B cell (primary cell): ENCODE measurements at regions not wholly inside any gene's neighbourhood (a gene's known extent, or its start where the extent isn't known, plus 50 kb on each side); places are given as distances from the start of the nearest gene placed in this dataset.

Source experiments
- ATAC-seq: fragments of 200-7000 bp; cut with Tn5 transposase; one replicate; pipeline ENCODE4 v1.10.0; 2021; ENCODE audit warnings: low read depth, mild to moderate bottlenecking, moderate number of reproducible peaks, moderate library complexity
- CTCF ChIA-PET: fragments of 350-600 bp; sonication (Branson Sonifier 250); formaldehyde crosslinking; loops from one replicate; lab custom pipeline; 2021; ENCODE audit warnings: antibody characterized with exemption, inconsistent platforms; lab: Charles Lee
- POLR2A ChIA-PET: fragments of 350-600 bp; sonication (Branson Sonifier 250); formaldehyde crosslinking; loops from one replicate; lab custom pipeline; 2021; ENCODE audit warnings: antibody characterized with exemption; lab: Charles Lee
- DNase-seq: peaks from one replicate; pipeline ENCODE4 v3.0.0; 2013
- H2AFZ ChIP-seq: 2 replicates; pipeline ENCODE4 v1.6.1; 2012; ENCODE audit warnings: mild to moderate bottlenecking, low read depth, low read length; ENCODE audit not compliant: insufficient read depth, poor library complexity, severe bottlenecking
- H3K27ac ChIP-seq, 2 donors: 1 replicate in 1 of 2; 2 replicates in 1 of 2; pipeline ENCODE4 v1.5.1; 2012 to 2013; ENCODE audit warnings: low read length in 2 of 2, mild to moderate bottlenecking in 2 of 2, moderate library complexity in 1 of 2
- H3K27me3 ChIP-seq, 4 experiments: fragments of 200-600 bp in 1 of 4; sonication (generic) in 1 of 4; replicated peaks in 1 of 4; 1 replicate in 2 of 4; 2 replicates in 2 of 4; pipeline versions ENCODE4 v1.6.1 to v1.7.0; 2013 to 2016; ENCODE audit warnings: low read length in 3 of 4, mild to moderate bottlenecking in 2 of 4, mixed read lengths in 1 of 4, moderate library complexity in 1 of 4; ENCODE audit not compliant: insufficient read depth in 4 of 4, control insufficient read depth in 3 of 4; ENCODE audit errors: control extremely low read depth in 1 of 4
- H3K36me3 ChIP-seq, 2 experiments: replicated peaks in 1 of 2; 1 replicate in 1 of 2; 2 replicates in 1 of 2; pipeline versions ENCODE4 v1.6.1 to v1.7.1; 2013; ENCODE audit warnings: low read length in 1 of 2; ENCODE audit not compliant: insufficient read depth in 2 of 2, control insufficient read depth in 1 of 2; ENCODE audit errors: control extremely low read depth in 1 of 2, extremely low read depth in 1 of 2
- H3K4me1 ChIP-seq, 2 donors: fragments of 200-600 bp in 1 of 2; sonication (generic) in 1 of 2; 1 replicate in 1 of 2; 2 replicates in 1 of 2; pipeline versions ENCODE4 v1.5.1 to v1.6.1; 2013 to 2017; ENCODE audit warnings: low read length in 2 of 2; ENCODE audit not compliant: control insufficient read depth in 2 of 2, insufficient read depth in 2 of 2
- H3K4me2 ChIP-seq: replicated peaks from 2 replicates; pipeline ENCODE3; 2012; ENCODE audit warnings: mild to moderate bottlenecking, low read depth, low read length; ENCODE audit not compliant: poor library complexity, severe bottlenecking
- H3K4me3 ChIP-seq, 5 experiments: fragments of 200-600 bp in 1 of 5; sonication (generic) in 1 of 5; 1 replicate in 3 of 5; 2 replicates in 2 of 5; pipeline versions ENCODE4 v1.5.1 to v1.7.0; 2011 to 2016; ENCODE audit warnings: low read length in 4 of 5, mild to moderate bottlenecking in 4 of 5, low read depth in 2 of 5, control low read depth in 1 of 5, moderate library complexity in 1 of 5; ENCODE audit not compliant: insufficient read depth in 1 of 5; ENCODE audit errors: control extremely low read depth in 1 of 5, extremely low read depth in 1 of 5
- H3K79me2 ChIP-seq: fragments of 200-600 bp; sonication (generic); one replicate; pipeline ENCODE4 v1.6.0; 2016; ENCODE audit warnings: low read length; ENCODE audit not compliant: control insufficient read depth, insufficient read depth
- H3K9ac ChIP-seq: fragments of 200-600 bp; sonication (generic); 2 replicates; pipeline ENCODE4 v1.6.1; 2017; ENCODE audit warnings: mild to moderate bottlenecking, low read length, moderate library complexity
- H3K9me3 ChIP-seq, 3 donors: one replicate each; pipeline versions ENCODE4 v1.6.1 to v1.7.1; 2013; ENCODE audit warnings: low read length in 2 of 3; ENCODE audit not compliant: control insufficient read depth in 2 of 3, insufficient read depth in 1 of 3; ENCODE audit errors: control extremely low read depth in 1 of 3
- H4K20me1 ChIP-seq: 2 replicates; pipeline ENCODE4 v1.6.0; 2012; ENCODE audit warnings: mild to moderate bottlenecking, low read length; ENCODE audit not compliant: insufficient read depth, control insufficient read depth, poor library complexity, severe bottlenecking
- H3K27ac Mint-ChIP-seq: one replicate; pipeline ENCODE4 v1.8.0; 2021; ENCODE audit warnings: mixed read lengths
- H3K27me3 Mint-ChIP-seq: one replicate; pipeline ENCODE4 v1.8.0; 2021; ENCODE audit warnings: mixed read lengths
- H3K4me1 Mint-ChIP-seq: one replicate; pipeline ENCODE4 v1.8.0; 2021; ENCODE audit warnings: mixed read lengths
- H3K4me3 Mint-ChIP-seq: one replicate; pipeline ENCODE4 v1.8.0; 2021; ENCODE audit warnings: mixed read lengths
- H3K9me3 Mint-ChIP-seq: one replicate; pipeline ENCODE4 v1.8.0; 2022; ENCODE audit warnings: mixed read lengths; ENCODE audit not compliant: insufficient read depth
- EZH2 ChIP-seq: IDR thresholded peaks from 2 replicates; pipeline ENCODE4 v1.6.1; 2012; ENCODE audit warnings: borderline replicate concordance, low read depth, mild to moderate bottlenecking, moderate library complexity, low read length; ENCODE audit not compliant: insufficient read depth, poor library complexity, severe bottlenecking
- WGBS: methylation state at CpG from one replicate; pipeline ENCODE4 v1.1.5; 2013; ENCODE audit warnings: missing lambda C conversion rate; ENCODE audit not compliant: insufficient coverage; 5-methylcytosine and 5-hydroxymethylcytosine counted together
- intact Hi-C: fragments of 100-400 bp; cut with micrococcal nuclease; formaldehyde crosslinking; loops from one replicate; pipeline ENCODE4 v1.10.0; 2022
- TF ChIP-seq, protein P1 (sequence below): fragments of 200-600 bp; IDR thresholded peaks from one replicate; pipeline ENCODE4 v1.8.0; 2022; ENCODE audit warnings: antibody characterized with exemption, mild to moderate bottlenecking

DNA sequence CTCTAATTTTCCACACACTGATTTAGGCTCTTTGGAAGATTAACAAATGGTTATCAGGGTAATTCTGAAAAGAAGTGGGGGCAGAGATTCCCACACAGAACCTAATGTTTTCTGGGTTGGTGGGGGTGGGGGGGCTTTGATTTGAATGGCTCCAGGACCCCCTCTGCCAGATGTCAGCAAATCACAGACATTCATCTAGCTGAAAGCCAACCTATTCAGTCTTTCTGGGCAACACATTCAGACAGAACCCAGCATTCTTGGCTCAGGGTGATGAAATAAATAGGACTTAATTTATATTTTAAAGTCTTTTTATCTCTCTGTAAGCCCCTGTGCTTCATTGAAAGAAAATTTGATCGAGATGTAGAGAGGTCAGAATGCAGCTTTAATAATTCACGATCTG lies 533.2 kb downstream of the XYLT1 start:
- H3K79me2 ChIP-seq = no peaks in the 10 kb centered on the region
- no peaks in the 10 kb centered on the region for H3K36me3 ChIP-seq
- H3K27ac ChIP-seq = no peak overlapping the region
- H3K27ac Mint-ChIP-seq = no peak overlapping the region
- DNase-seq (no peak), ATAC-seq (no peak)
- no peaks in the 10 kb centered on the region for H3K27me3 ChIP-seq
- ChIA-PET CTCF (no interaction called here), POLR2A (no interaction called here)
- H3K9me3 Mint-ChIP-seq = no peaks in the 10 kb centered on the region
- H3K4me3 Mint-ChIP-seq = no peak overlapping the region
- no CpG with 5 or more reads among the region's 2 CpGs for WGBS
- no peak for TF ChIP-seq EZH2
- TF ChIP-seq, protein P1, sequence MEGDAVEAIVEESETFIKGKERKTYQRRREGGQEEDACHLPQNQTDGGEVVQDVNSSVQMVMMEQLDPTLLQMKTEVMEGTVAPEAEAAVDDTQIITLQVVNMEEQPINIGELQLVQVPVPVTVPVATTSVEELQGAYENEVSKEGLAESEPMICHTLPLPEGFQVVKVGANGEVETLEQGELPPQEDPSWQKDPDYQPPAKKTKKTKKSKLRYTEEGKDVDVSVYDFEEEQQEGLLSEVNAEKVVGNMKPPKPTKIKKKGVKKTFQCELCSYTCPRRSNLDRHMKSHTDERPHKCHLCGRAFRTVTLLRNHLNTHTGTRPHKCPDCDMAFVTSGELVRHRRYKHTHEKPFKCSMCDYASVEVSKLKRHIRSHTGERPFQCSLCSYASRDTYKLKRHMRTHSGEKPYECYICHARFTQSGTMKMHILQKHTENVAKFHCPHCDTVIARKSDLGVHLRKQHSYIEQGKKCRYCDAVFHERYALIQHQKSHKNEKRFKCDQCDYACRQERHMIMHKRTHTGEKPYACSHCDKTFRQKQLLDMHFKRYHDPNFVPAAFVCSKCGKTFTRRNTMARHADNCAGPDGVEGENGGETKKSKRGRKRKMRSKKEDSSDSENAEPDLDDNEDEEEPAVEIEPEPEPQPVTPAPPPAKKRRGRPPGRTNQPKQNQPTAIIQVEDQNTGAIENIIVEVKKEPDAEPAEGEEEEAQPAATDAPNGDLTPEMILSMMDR = no peak
- no peak overlapping the region for H3K4me3 ChIP-seq
- no peak overlapping the region for H3K9ac ChIP-seq
- H2AFZ ChIP-seq = no peak overlapping the region
- no peaks in the 10 kb centered on the region for H4K20me1 ChIP-seq
- H3K4me2 ChIP-seq = no peak overlapping the region
- intact Hi-C loops = no loop called here
- peaks cover 28% of the 10 kb centered on the region for H3K27me3 Mint-ChIP-seq
- no peaks in the 10 kb centered on the region for H3K4me1 Mint-ChIP-seq
- peaks cover 0 to 3% (median 0%) of the 10 kb centered on the region in 3 donors for H3K9me3 ChIP-seq
- no peaks in the 10 kb centered on the region for H3K4me1 ChIP-seq

DNA sequence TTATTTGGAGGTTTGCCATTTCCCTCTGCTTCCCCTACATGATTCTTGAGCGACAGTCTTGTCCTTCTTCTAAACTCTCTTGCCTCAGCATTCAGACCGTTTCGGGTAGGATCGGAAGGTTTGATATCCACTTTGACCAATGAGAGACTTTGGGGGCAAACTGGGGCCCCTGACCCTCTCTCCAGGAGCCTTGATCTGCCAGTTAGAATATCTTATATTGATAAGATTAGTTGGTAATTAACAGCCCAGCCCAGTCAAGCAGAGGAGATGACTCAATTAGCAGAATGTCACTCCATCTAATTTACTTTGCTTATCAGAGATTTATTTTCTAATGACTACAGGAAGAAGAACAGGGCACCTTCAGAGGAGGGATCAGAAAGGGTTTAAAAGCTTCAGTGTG lies 532.8 kb downstream of the XYLT1 start:
- intact Hi-C loops = no loop called here
- no peak overlapping the region for H3K9ac ChIP-seq
- no peak for TF ChIP-seq EZH2
- TF ChIP-seq, protein P1 = no peak
- H3K27me3 ChIP-seq = no peaks in the 10 kb centered on the region
- peaks cover 28% of the 10 kb centered on the region for H3K27me3 Mint-ChIP-seq
- ATAC-seq (no peak), DNase-seq (no peak)
- no peak overlapping the region for H2AFZ ChIP-seq
- H3K27ac Mint-ChIP-seq = no peak overlapping the region
- no peak overlapping the region for H3K4me3 Mint-ChIP-seq
- no peaks in the 10 kb centered on the region for H3K36me3 ChIP-seq
- no peaks in the 10 kb centered on the region for H3K79me2 ChIP-seq
- H3K4me1 ChIP-seq = no peaks in the 10 kb centered on the region
- peaks cover 0 to 3% (median 0%) of the 10 kb centered on the region in 3 donors for H3K9me3 ChIP-seq
- H4K20me1 ChIP-seq = no peaks in the 10 kb centered on the region
- CTCF ChIA-PET = no interaction called here
- WGBS = no CpG with 5 or more reads among the region's 4 CpGs
- H3K4me1 Mint-ChIP-seq = no peaks in the 10 kb centered on the region
- H3K4me2 ChIP-seq = no peak overlapping the region
- H3K27ac ChIP-seq = no peak overlapping the region
- POLR2A ChIA-PET = no interaction called here
- H3K4me3 ChIP-seq = no peak overlapping the region
- no peaks in the 10 kb centered on the region for H3K9me3 Mint-ChIP-seq
